ENCODE measurements at regions not wholly inside any gene's neighbourhood (a gene's known extent, or its start where the extent isn't known, plus 50 kb on each side); places are given as distances from the start of the nearest gene placed in this dataset.
A peak's percentile ranks its signal among the peaks of the same experiment; 100 is the strongest.

DNA sequence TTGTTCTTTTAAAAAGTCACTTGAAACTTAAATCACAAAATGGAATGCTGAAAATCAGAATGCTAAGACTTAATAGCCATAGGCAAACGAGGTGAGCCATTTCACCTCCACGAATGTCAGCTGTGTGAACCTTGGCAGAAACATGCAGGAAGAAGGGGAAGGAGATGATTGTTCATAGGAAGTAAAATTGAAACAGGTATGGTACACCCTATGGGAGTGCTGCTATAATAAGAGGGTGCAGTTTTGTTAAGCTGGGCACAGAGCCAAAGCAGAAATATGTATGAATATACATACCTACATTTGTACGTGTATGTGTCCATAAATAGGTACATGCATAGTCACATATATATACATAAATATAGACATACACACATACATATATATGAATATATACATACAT is 51.0 kb upstream of the SPINK5 start:
- H2AFZ ChIP-seq (ENCODE audit: low read depth) = no peak overlapping the region
- no peak overlapping the region for H3K4me2 ChIP-seq
- no peak overlapping the region for H3K9ac ChIP-seq
- no peaks in the 10 kb centered on the region for H4K20me1 ChIP-seq (ENCODE audit: insufficient read depth)
- no peak overlapping the region for H3K27ac ChIP-seq
- H3K4me1 ChIP-seq (ENCODE audit: low read depth, poor library complexity, severe bottlenecking) = no peaks in the 10 kb centered on the region
- H3K4me3 ChIP-seq (IDR thresholded peaks at IDR 0.05; ENCODE audit: insufficient read depth, low read depth, low read length) = no peak overlapping the region
- no peaks in the 10 kb centered on the region for H3K27me3 ChIP-seq (ENCODE audit: insufficient read depth, low read depth)
- H3K79me2 ChIP-seq (ENCODE audit: insufficient read depth, low read depth) = no peaks in the 10 kb centered on the region
- no peak for TF ChIP-seq CTCF (conservative IDR thresholded peaks at IDR 0.05; ENCODE audit: low read depth, low read length)
- no peaks in the 10 kb centered on the region for H3K36me3 ChIP-seq (ENCODE audit: insufficient read depth)

GRCh38 chr5:148011398-148012137 is 52.2 kb upstream of the SPINK5 start:
- no peaks in the 10 kb centered on the region for H3K36me3 ChIP-seq (ENCODE audit: insufficient read depth)
- no peak overlapping the region for H3K4me2 ChIP-seq
- H3K4me1 ChIP-seq (ENCODE audit: low read depth, poor library complexity, severe bottlenecking) = no peaks in the 10 kb centered on the region
- TF ChIP-seq CTCF (conservative IDR thresholded peaks at IDR 0.05; ENCODE audit: low read depth, low read length) = no peak
- H3K4me3 ChIP-seq (IDR thresholded peaks at IDR 0.05; ENCODE audit: insufficient read depth, low read depth, low read length) = no peak overlapping the region
- no peaks in the 10 kb centered on the region for H3K27me3 ChIP-seq (ENCODE audit: insufficient read depth, low read depth)
- H3K9ac ChIP-seq = no peak overlapping the region
- H2AFZ ChIP-seq (ENCODE audit: low read depth) = no peak overlapping the region
- H4K20me1 ChIP-seq (ENCODE audit: insufficient read depth) = no peaks in the 10 kb centered on the region
- no peak overlapping the region for H3K27ac ChIP-seq
- no peaks in the 10 kb centered on the region for H3K79me2 ChIP-seq (ENCODE audit: insufficient read depth, low read depth)

GRCh38 chr5:148005788-148006520 is 57.8 kb upstream of the SPINK5 start:
- TF ChIP-seq CTCF (conservative IDR thresholded peaks at IDR 0.05; ENCODE audit: low read depth, low read length) = peak; percentile 45
- no peak overlapping the region for H2AFZ ChIP-seq (ENCODE audit: low read depth)

DNA sequence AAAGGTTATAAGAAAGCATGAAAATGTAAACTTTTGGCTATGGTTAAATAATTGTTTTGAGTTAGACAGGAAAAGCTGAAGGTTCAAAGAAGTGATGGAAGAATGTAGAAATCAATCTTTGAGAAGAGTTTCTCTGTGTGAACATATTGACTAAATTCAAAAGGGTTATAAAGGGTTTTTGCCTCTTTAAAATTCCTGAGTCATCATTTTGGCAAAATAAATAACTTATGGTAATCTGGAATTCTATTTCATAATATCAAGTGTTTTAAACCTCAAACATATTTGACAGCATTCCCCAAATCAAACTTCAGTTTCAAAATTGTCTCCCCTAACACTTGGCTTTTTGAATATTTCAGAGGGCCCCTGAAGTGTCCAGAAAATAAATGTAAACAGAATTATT is 60.6 kb upstream of the SPINK5 start:
- no peak overlapping the region; the same call in 1 of the 2 replicates for H2AFZ ChIP-seq (ENCODE audit: low read depth)
- no peak overlapping the region for H3K9ac ChIP-seq
- no peaks in the 10 kb centered on the region for H3K4me1 ChIP-seq (ENCODE audit: low read depth, poor library complexity, severe bottlenecking)
- no peaks in the 10 kb centered on the region for H3K27me3 ChIP-seq (ENCODE audit: insufficient read depth, low read depth)
- H3K4me2 ChIP-seq = no peak overlapping the region
- H4K20me1 ChIP-seq (ENCODE audit: insufficient read depth) = no peaks in the 10 kb centered on the region
- H3K36me3 ChIP-seq (ENCODE audit: insufficient read depth) = no peaks in the 10 kb centered on the region
- no peak for TF ChIP-seq CTCF (conservative IDR thresholded peaks at IDR 0.05; ENCODE audit: low read depth, low read length)
- no peak overlapping the region for H3K27ac ChIP-seq
- H3K79me2 ChIP-seq (ENCODE audit: insufficient read depth, low read depth) = no peaks in the 10 kb centered on the region
- H3K4me3 ChIP-seq (IDR thresholded peaks at IDR 0.05; ENCODE audit: insufficient read depth, low read depth, low read length) = no peak overlapping the region

More at GRCh38 chr5:148005788-148006520, 57.8 kb upstream of the SPINK5 start:
- H3K36me3 ChIP-seq (ENCODE audit: insufficient read depth) = no peaks in the 10 kb centered on the region
- no peaks in the 10 kb centered on the region for H3K27me3 ChIP-seq (ENCODE audit: insufficient read depth, low read depth)
- no peak overlapping the region for H3K4me2 ChIP-seq
- H3K27ac ChIP-seq = no peak overlapping the region
- no peak overlapping the region for H3K9ac ChIP-seq
- no peaks in the 10 kb centered on the region for H3K79me2 ChIP-seq (ENCODE audit: insufficient read depth, low read depth)
- H3K4me3 ChIP-seq (IDR thresholded peaks at IDR 0.05; ENCODE audit: insufficient read depth, low read depth, low read length) = no peak overlapping the region
- no peaks in the 10 kb centered on the region for H4K20me1 ChIP-seq (ENCODE audit: insufficient read depth)
- no peaks in the 10 kb centered on the region for H3K4me1 ChIP-seq (ENCODE audit: low read depth, poor library complexity, severe bottlenecking)

All from KMS-11 (cell line).